ENCODE measurements at regions not wholly inside any gene's neighbourhood (a gene's known extent, or its start where the extent isn't known, plus 50 kb on each side); places are given as distances from the start of the nearest gene placed in this dataset.

- Histone ChIP-seq H3K36me3 (peaks cover 7% of the 10 kb centered on the region), H3K4me2 (no peak overlapping the region), H3K27me3 (no peaks in the 10 kb centered on the region), H3K9ac (no peak overlapping the region), H2AFZ (replicated peaks) (no peak overlapping the region), H3K4me3 (no peak overlapping the region), H3K27ac (no peak overlapping the region), H3K79me2 (ENCODE audit: low read depth) (no peaks in the 10 kb centered on the region), H3K4me1 (no peaks in the 10 kb centered on the region), H4K20me1 (ENCODE audit: low read depth) (no peaks in the 10 kb centered on the region), H3K9me3 (ENCODE audit: low read depth) (peaks cover 13% of the 10 kb centered on the region), H3F3A (ENCODE audit: low read depth) (no peaks in the 10 kb centered on the region)
- Mint-ChIP-seq H3K27ac (no peak overlapping the region), H3K9me3 (peaks cover 21% of the 10 kb centered on the region), H3K27me3 (ENCODE audit: insufficient read depth, low read depth) (peaks cover 8% of the 10 kb centered on the region), H3K4me3 (no peak overlapping the region), H3K36me3 (no peaks in the 10 kb centered on the region), H3K4me1 (peaks cover 11% of the 10 kb centered on the region)
- TF ChIP-seq EZH2phosphoT487 (IDR thresholded peaks at IDR 0.05), result no peak
- no peak for TF ChIP-seq CTCF (IDR thresholded peaks at IDR 0.05)
- no peak for TF ChIP-seq EZH2 (IDR thresholded peaks at IDR 0.05)
- DNase-seq (ENCODE audit: low spot score), result no peak
Observed at GRCh38 chr2:239456940-239457339, 56.1 kb upstream of the HDAC4 start.

- Histone ChIP-seq H3K9me3 (ENCODE audit: low read depth) (peaks cover 26% of the 10 kb centered on the region), H3K79me2 (ENCODE audit: low read depth) (no peaks in the 10 kb centered on the region), H3K27me3 (no peaks in the 10 kb centered on the region), H3K9ac (no peak overlapping the region), H3K27ac (no peak overlapping the region), H2AFZ (replicated peaks) (no peak overlapping the region), H3K4me1 (no peaks in the 10 kb centered on the region), H3K36me3 (peaks cover 15% of the 10 kb centered on the region), H3F3A (ENCODE audit: low read depth) (no peaks in the 10 kb centered on the region), H3K4me2 (no peak overlapping the region), H3K4me3 (no peak overlapping the region), H4K20me1 (ENCODE audit: low read depth) (no peaks in the 10 kb centered on the region)
- no peak overlapping the region for H3K4me3 Mint-ChIP-seq
- peaks cover 32% of the 10 kb centered on the region for H3K9me3 Mint-ChIP-seq
- H3K27ac Mint-ChIP-seq, result no peak overlapping the region
- TF ChIP-seq EZH2phosphoT487 (IDR thresholded peaks at IDR 0.05), result no peak
- no peak for TF ChIP-seq EZH2 (IDR thresholded peaks at IDR 0.05)
- TF ChIP-seq CTCF (IDR thresholded peaks at IDR 0.05), result no peak
- DNase-seq (ENCODE audit: low spot score), result no peak
- peaks cover 8% of the 10 kb centered on the region for H3K27me3 Mint-ChIP-seq (ENCODE audit: insufficient read depth, low read depth)
- H3K4me1 Mint-ChIP-seq, result peaks cover 11% of the 10 kb centered on the region
- H3K36me3 Mint-ChIP-seq, result no peaks in the 10 kb centered on the region
Observed at GRCh38 chr2:239455436-239456203, 54.8 kb upstream of the HDAC4 start.

GRCh38 chr2:239454507-239454906, 53.7 kb upstream of the HDAC4 start:
- Mint-ChIP-seq H3K27me3 (ENCODE audit: insufficient read depth, low read depth) (peaks cover 8% of the 10 kb centered on the region), H3K36me3 (no peaks in the 10 kb centered on the region), H3K9me3 (peaks cover 32% of the 10 kb centered on the region), H3K4me1 (peaks cover 7% of the 10 kb centered on the region), H3K4me3 (no peak overlapping the region), H3K27ac (no peak overlapping the region)
- Histone ChIP-seq H3K79me2 (ENCODE audit: low read depth) (no peaks in the 10 kb centered on the region), H3K9me3 (ENCODE audit: low read depth) (peaks cover 26% of the 10 kb centered on the region), H4K20me1 (ENCODE audit: low read depth) (no peaks in the 10 kb centered on the region), H3K4me1 (no peaks in the 10 kb centered on the region), H3F3A (ENCODE audit: low read depth) (no peaks in the 10 kb centered on the region), H3K4me2 (no peak overlapping the region), H3K27ac (no peak overlapping the region), H3K36me3 (peaks cover 15% of the 10 kb centered on the region), H3K27me3 (no peaks in the 10 kb centered on the region), H3K9ac (no peak overlapping the region), H3K4me3 (no peak overlapping the region), H2AFZ (replicated peaks) (no peak overlapping the region)
- TF ChIP-seq CTCF (IDR thresholded peaks at IDR 0.05), result no peak
- no peak for TF ChIP-seq EZH2 (IDR thresholded peaks at IDR 0.05)
- TF ChIP-seq EZH2phosphoT487 (IDR thresholded peaks at IDR 0.05), result no peak
- no peak for DNase-seq (ENCODE audit: low spot score)

All from neural progenitor cell (in vitro differentiated cells).